ENCODE measurements at regions not wholly inside any gene's neighbourhood (a gene's known extent, or its start where the extent isn't known, plus 50 kb on each side); places are given as distances from the start of the nearest gene placed in this dataset.
"Not testable (repeated sequence)": the region's sequence is repeated elsewhere in the genome, so short reads cannot be mapped to it uniquely, and the experiment has no call there.

- peaks cover 0 to 12% (median 0%) of the 10 kb centered on the region in 11 experiments; a peak in 5 of 22 replicates for H3K9me3 ChIP-seq (replicated peaks in 1 of 11)
- no peak for TF ChIP-seq Cebpa-rat (IDR thresholded peaks at IDR 0.05)
Observed at GRCh38 chr5:136586196-136586595, 220.9 kb upstream of the TRPC7 start.

GRCh38 chr5:136584474-136584873 lies 219.1 kb upstream of the TRPC7 start:
- Histone ChIP-seq H3K9ac (no peak overlapping the region), H3K36me3 (no peaks in the 10 kb centered on the region), H3K4me1 (no peaks in the 10 kb centered on the region), H3K27ac (no peak overlapping the region), H3K27me3 (no peaks in the 10 kb centered on the region), H3K4me3 (no peak overlapping the region), H4K20me1 (no peaks in the 10 kb centered on the region), H3K9me3 (replicated peaks in 1 of 11) (no peaks in the 10 kb centered on the region), H3K4me2 (no peak overlapping the region)
- no peak for TF ChIP-seq Cebpa-rat (IDR thresholded peaks at IDR 0.05)

More at GRCh38 chr5:136586196-136586595, 220.9 kb upstream of the TRPC7 start:
- Histone ChIP-seq H3K4me3 (no peak overlapping the region), H3K9ac (no peak overlapping the region), H4K20me1 (no peaks in the 10 kb centered on the region), H3K27me3 (no peaks in the 10 kb centered on the region), H3K4me2 (no peak overlapping the region), H3K27ac (no peak overlapping the region), H3K4me1 (no peaks in the 10 kb centered on the region), H3K36me3 (no peaks in the 10 kb centered on the region)

GRCh38 chr5:136579238-136579637 lies 213.9 kb upstream of the TRPC7 start:
- no peaks in the 10 kb centered on the region for H4K20me1 ChIP-seq

GRCh38 chr5:136569875-136570274 lies 204.5 kb upstream of the TRPC7 start:
- not testable (repeated sequence) for H3K4me2 ChIP-seq; H3K9ac ChIP-seq; H3K9me3 ChIP-seq (replicated peaks in 1 of 11); H3K27me3 ChIP-seq; H4K20me1 ChIP-seq; H3K4me3 ChIP-seq; H3K36me3 ChIP-seq; H3K27ac ChIP-seq; H3K4me1 ChIP-seq

More at GRCh38 chr5:136579238-136579637, 213.9 kb upstream of the TRPC7 start:
- no peaks in the 10 kb centered on the region for H3K36me3 ChIP-seq
- H3K27me3 ChIP-seq, result no peaks in the 10 kb centered on the region
- no peak overlapping the region for H3K4me2 ChIP-seq
- H3K4me3 ChIP-seq, result no peak overlapping the region
- H3K4me1 ChIP-seq, result no peaks in the 10 kb centered on the region
- no peaks in the 10 kb centered on the region for H3K9me3 ChIP-seq (replicated peaks in 1 of 11)
- H3K27ac ChIP-seq, result no peak overlapping the region
- no peak overlapping the region for H3K9ac ChIP-seq
- TF ChIP-seq Cebpa-rat (IDR thresholded peaks at IDR 0.05), result no peak

GRCh38 chr5:136565457-136565856 lies 200.1 kb upstream of the TRPC7 start:
- Histone ChIP-seq H3K4me1 (peaks cover 0 to 15% (median 7%) of the 10 kb centered on the region in 10 experiments; a peak in 10 of 20 replicates), H3K9me3 (replicated peaks in 1 of 11) (peaks cover 0 to 12% (median 10%) of the 10 kb centered on the region in 11 experiments; a peak in 14 of 22 replicates)
- H3K36me3 ChIP-seq, H3K27ac ChIP-seq, H4K20me1 ChIP-seq, H3K27me3 ChIP-seq, H3K9ac ChIP-seq, H3K4me3 ChIP-seq, H3K4me2 ChIP-seq: not testable (repeated sequence)

GRCh38 chr5:136565050-136565449 lies 199.7 kb upstream of the TRPC7 start:
- not testable (repeated sequence) for H4K20me1 ChIP-seq, H3K27ac ChIP-seq, H3K27me3 ChIP-seq, H3K4me3 ChIP-seq, H3K36me3 ChIP-seq, H3K4me2 ChIP-seq, H3K9ac ChIP-seq
- peaks cover 0 to 19% (median 7%) of the 10 kb centered on the region in 10 experiments; a peak in 12 of 20 replicates for H3K4me1 ChIP-seq
- H3K9me3 ChIP-seq (replicated peaks in 1 of 11), result peaks cover 0 to 12% (median 10%) of the 10 kb centered on the region in 11 experiments; a peak in 14 of 22 replicates

GRCh38 chr5:136564431-136564830 lies 199.1 kb upstream of the TRPC7 start:
- H3K27me3 ChIP-seq, H3K36me3 ChIP-seq, H3K4me3 ChIP-seq, H3K27ac ChIP-seq, H4K20me1 ChIP-seq, H3K9ac ChIP-seq, H3K4me2 ChIP-seq: not testable (repeated sequence)
- peaks cover 0 to 12% (median 10%) of the 10 kb centered on the region in 11 experiments; a peak in 14 of 22 replicates for H3K9me3 ChIP-seq (replicated peaks in 1 of 11)
- peaks cover 0 to 25% (median 7%) of the 10 kb centered on the region in 10 experiments; a peak in 12 of 20 replicates for H3K4me1 ChIP-seq

GRCh38 chr5:136563489-136563888 lies 198.1 kb upstream of the TRPC7 start:
- no peak overlapping the region for H3K9ac ChIP-seq
- H3K4me1 ChIP-seq, result peaks cover 0 to 28% (median 7%) of the 10 kb centered on the region in 10 experiments; a peak in 12 of 20 replicates
- TF ChIP-seq Cebpa-rat (IDR thresholded peaks at IDR 0.05), result no peak
- H4K20me1 ChIP-seq, result no peaks in the 10 kb centered on the region
- no peak overlapping the region for H3K27ac ChIP-seq
- no peaks in the 10 kb centered on the region for H3K36me3 ChIP-seq
- H3K4me2 ChIP-seq, result no peak overlapping the region
- H3K9me3 ChIP-seq (replicated peaks in 1 of 11), result peaks cover 0 to 12% (median 10%) of the 10 kb centered on the region in 11 experiments; a peak in 14 of 22 replicates
- H3K27me3 ChIP-seq, result no peaks in the 10 kb centered on the region
- H3K4me3 ChIP-seq, result no peak overlapping the region

- Histone ChIP-seq H3K27ac (no peak overlapping the region), H3K4me2 (peak overlapping the region in 3 of 11 experiments; percentile 59 to 85 (median 81); a peak in 6 of 22 replicates), H3K4me3 (no peak overlapping the region)
Observed at GRCh38 chr5:136560126-136560525, 194.8 kb upstream of the TRPC7 start.

GRCh38 chr5:136559651-136560050 lies 194.3 kb upstream of the TRPC7 start:
- Histone ChIP-seq H3K4me1 (peaks cover 0 to 28% (median 7%) of the 10 kb centered on the region in 10 experiments; a peak in 11 of 20 replicates), H3K27ac (no peak overlapping the region)

More at GRCh38 chr5:136560126-136560525, 194.8 kb upstream of the TRPC7 start:
- Histone ChIP-seq H3K9me3 (replicated peaks in 1 of 11) (peaks cover 7 to 25% (median 18%) of the 10 kb centered on the region in 11 experiments; a peak in 19 of 22 replicates), H4K20me1 (no peaks in the 10 kb centered on the region), H3K36me3 (no peaks in the 10 kb centered on the region), H3K4me1 (peaks cover 0 to 28% (median 7%) of the 10 kb centered on the region in 10 experiments; a peak in 12 of 20 replicates), H3K9ac (no peak overlapping the region), H3K27me3 (no peaks in the 10 kb centered on the region)
- TF ChIP-seq Cebpa-rat (IDR thresholded peaks at IDR 0.05), result no peak

GRCh38 chr5:136547096-136547495 lies 181.8 kb upstream of the TRPC7 start:
- not testable (repeated sequence) for H3K9me3 ChIP-seq (replicated peaks in 1 of 11); H3K27me3 ChIP-seq; H3K4me1 ChIP-seq; H4K20me1 ChIP-seq; H3K4me3 ChIP-seq; H3K4me2 ChIP-seq; H3K36me3 ChIP-seq; H3K9ac ChIP-seq; H3K27ac ChIP-seq

More at GRCh38 chr5:136559651-136560050, 194.3 kb upstream of the TRPC7 start:
- Histone ChIP-seq H4K20me1 (no peaks in the 10 kb centered on the region), H3K36me3 (no peaks in the 10 kb centered on the region), H3K4me3 (no peak overlapping the region), H3K9me3 (replicated peaks in 1 of 11) (peaks cover 8 to 29% (median 20%) of the 10 kb centered on the region in 11 experiments; a peak in 19 of 22 replicates), H3K4me2 (peak overlapping the region in 2 of 11 experiments; percentile 81 to 85; a peak in 3 of 22 replicates), H3K9ac (no peak overlapping the region), H3K27me3 (no peaks in the 10 kb centered on the region)
- no peak for TF ChIP-seq Cebpa-rat (IDR thresholded peaks at IDR 0.05)

GRCh38 chr5:136546441-136546840 lies 181.1 kb upstream of the TRPC7 start:
- not testable (repeated sequence) for H3K4me1 ChIP-seq; H3K9me3 ChIP-seq (replicated peaks in 1 of 11); H3K4me2 ChIP-seq; H3K27me3 ChIP-seq; H3K27ac ChIP-seq; H3K9ac ChIP-seq; H4K20me1 ChIP-seq; H3K36me3 ChIP-seq; H3K4me3 ChIP-seq

- H3K4me3 ChIP-seq; H3K36me3 ChIP-seq; H3K27me3 ChIP-seq; H3K4me2 ChIP-seq; H3K4me1 ChIP-seq; H3K9ac ChIP-seq; H4K20me1 ChIP-seq; H3K27ac ChIP-seq; H3K9me3 ChIP-seq (replicated peaks in 1 of 11): not testable (repeated sequence)
Observed at GRCh38 chr5:136545031-136545430, 179.7 kb upstream of the TRPC7 start.

Measured in BLaER1 treated with 17β-estradiol and CSF1 and Interleukin-3, amounts not matched to agents 10 nM and 100 nM (cell line).